Forelimb muscle (tissue), 1 donor: ENCODE measurements at regions not wholly inside any gene's neighbourhood (a gene's known extent, or its start where the extent isn't known, plus 50 kb on each side); places are given as distances from the start of the nearest gene placed in this dataset.
A peak's percentile ranks its signal among the peaks of the same experiment; 100 is the strongest.
"Not testable (repeated sequence)": the region's sequence is repeated elsewhere in the genome, so short reads cannot be mapped to it uniquely, and the experiment has no call there.

Experiments used
- DNase-seq: peaks from one replicate; pipeline ENCODE4 v3.0.0-alpha.2; 2013; ENCODE audit warnings: low read depth

- no peak for DNase-seq
These were observed 1775.1 kb upstream of the PIK3C3 start for GRCh38 chr18:40179729-40180461.

- no peak for DNase-seq
These were observed 1787.0 kb upstream of the PIK3C3 start for GRCh38 chr18:40168026-40168425.

- no peak for DNase-seq
These were observed 1791.8 kb upstream of the PIK3C3 start for GRCh38 chr18:40163254-40163653.

GRCh38 chr18:40160361-40160760 lies 1794.7 kb upstream of the PIK3C3 start:
- no peak for DNase-seq

GRCh38 chr18:40159141-40160017 lies 1795.7 kb upstream of the PIK3C3 start:
- DNase-seq = peak; percentile 28

GRCh38 chr18:40157120-40157519 lies 1797.9 kb upstream of the PIK3C3 start:
- DNase-seq = no peak

- DNase-seq = no peak
These were observed 1802.2 kb upstream of the PIK3C3 start for GRCh38 chr18:40152859-40153258.

GRCh38 chr18:40148960-40149359 lies 1806.1 kb upstream of the PIK3C3 start:
- no peak for DNase-seq

- DNase-seq = no peak
These were observed 1821.8 kb upstream of the PIK3C3 start for GRCh38 chr18:40133253-40133652.

GRCh38 chr18:40132438-40132837 lies 1822.6 kb upstream of the PIK3C3 start:
- DNase-seq = not testable (repeated sequence)

GRCh38 chr18:40124107-40124506 lies 1830.9 kb upstream of the PIK3C3 start:
- no peak for DNase-seq

- DNase-seq = no peak
These were observed 1834.1 kb upstream of the PIK3C3 start for GRCh38 chr18:40120796-40121391.

GRCh38 chr18:40120356-40120755 lies 1834.7 kb upstream of the PIK3C3 start:
- DNase-seq = peak; percentile 13

- DNase-seq = not testable (repeated sequence)
These were observed 1835.5 kb upstream of the PIK3C3 start for GRCh38 chr18:40119581-40119980.

GRCh38 chr18:40110455-40110854 lies 1844.6 kb upstream of the PIK3C3 start:
- DNase-seq = no peak

- no peak for DNase-seq
These were observed 1845.6 kb upstream of the PIK3C3 start for GRCh38 chr18:40109252-40110049.

GRCh38 chr18:40108596-40108995 lies 1846.4 kb upstream of the PIK3C3 start:
- no peak for DNase-seq

GRCh38 chr18:40102903-40103302 lies 1852.1 kb upstream of the PIK3C3 start:
- DNase-seq = no peak

- no peak for DNase-seq
These were observed 1855.4 kb upstream of the PIK3C3 start for GRCh38 chr18:40099641-40100040.

GRCh38 chr18:40096675-40097074 lies 1858.4 kb upstream of the PIK3C3 start:
- no peak for DNase-seq

GRCh38 chr18:40094441-40094840 lies 1860.6 kb upstream of the PIK3C3 start:
- DNase-seq = no peak

GRCh38 chr18:40088130-40088529 lies 1866.9 kb upstream of the PIK3C3 start:
- DNase-seq = peak; percentile 4
